ENCODE measurements at regions not wholly inside any gene's neighbourhood (a gene's known extent, or its start where the extent isn't known, plus 50 kb on each side); places are given as distances from the start of the nearest gene placed in this dataset.

DNA sequence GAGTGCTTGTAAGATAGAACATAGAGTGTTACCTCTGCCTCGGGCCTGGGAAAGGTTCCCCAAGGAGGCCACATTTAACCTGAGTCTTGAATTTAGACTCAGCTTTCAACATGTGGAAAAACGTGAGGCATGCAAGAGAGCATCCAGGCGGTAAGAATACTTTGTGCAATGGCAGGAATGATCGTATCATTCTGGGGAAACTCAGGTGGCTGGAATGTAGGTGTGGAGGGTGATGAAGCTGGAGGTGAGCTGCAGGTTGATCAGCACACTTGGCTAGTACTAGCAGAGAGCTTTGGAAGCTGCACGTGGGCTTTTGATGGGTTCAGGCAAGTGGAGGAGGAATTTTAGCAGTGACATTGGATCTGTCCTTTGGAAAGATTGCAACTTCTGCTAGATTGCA lies 270.3 kb upstream of the RAG2 start:
- no peak overlapping the region for H3K27ac ChIP-seq (ENCODE audit: low read depth, low read length)
- H3K27me3 ChIP-seq (ENCODE audit: control insufficient read depth, insufficient read depth, low read length), result no peaks in the 10 kb centered on the region
- no peaks in the 10 kb centered on the region for H3K4me1 ChIP-seq (ENCODE audit: control insufficient read depth, insufficient read depth, low read length)
- no peak overlapping the region for H3K4me3 ChIP-seq (ENCODE audit: low read length)
- no peak overlapping the region for H3K9ac ChIP-seq (ENCODE audit: low read length)
- H3K36me3 ChIP-seq (ENCODE audit: control insufficient read depth, insufficient read depth, low read length), result no peaks in the 10 kb centered on the region

- Histone ChIP-seq H3K9ac (ENCODE audit: low read length) (no peak overlapping the region), H3K27me3 (ENCODE audit: control insufficient read depth, insufficient read depth, low read length) (no peaks in the 10 kb centered on the region), H3K4me1 (ENCODE audit: control insufficient read depth, insufficient read depth, low read length) (no peaks in the 10 kb centered on the region), H3K27ac (ENCODE audit: low read depth, low read length) (no peak overlapping the region), H3K4me3 (ENCODE audit: low read length) (no peak overlapping the region), H3K36me3 (ENCODE audit: control insufficient read depth, insufficient read depth, low read length) (no peaks in the 10 kb centered on the region)
Observed at GRCh38 chr11:36865846-36866245, 267.8 kb upstream of the RAG2 start.

DNA sequence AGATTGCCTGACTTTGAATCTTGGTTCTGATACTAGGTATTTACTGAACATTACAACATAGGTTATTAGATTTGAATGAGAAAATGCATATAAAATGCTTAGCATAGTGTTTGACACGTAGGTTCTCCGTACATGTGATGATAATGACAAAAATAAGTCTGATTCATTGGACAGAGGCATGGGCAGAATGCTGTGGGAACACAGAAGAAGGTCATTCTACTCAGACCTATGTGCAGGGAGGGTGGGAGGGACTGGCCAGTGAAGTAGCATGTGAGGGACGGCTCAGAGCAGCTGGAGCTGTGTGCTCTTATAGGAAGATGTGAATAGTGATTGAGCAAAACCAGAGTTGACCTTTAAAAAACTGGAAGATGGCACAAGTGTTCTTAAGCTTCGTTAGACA lies 256.8 kb upstream of the RAG2 start:
- Histone ChIP-seq H3K27me3 (ENCODE audit: control insufficient read depth, insufficient read depth, low read length) (no peaks in the 10 kb centered on the region), H3K36me3 (ENCODE audit: control insufficient read depth, insufficient read depth, low read length) (no peaks in the 10 kb centered on the region), H3K4me3 (ENCODE audit: low read length) (no peak overlapping the region), H3K27ac (ENCODE audit: low read depth, low read length) (no peak overlapping the region), H3K9ac (ENCODE audit: low read length) (no peak overlapping the region), H3K4me1 (ENCODE audit: control insufficient read depth, insufficient read depth, low read length) (no peaks in the 10 kb centered on the region)

DNA sequence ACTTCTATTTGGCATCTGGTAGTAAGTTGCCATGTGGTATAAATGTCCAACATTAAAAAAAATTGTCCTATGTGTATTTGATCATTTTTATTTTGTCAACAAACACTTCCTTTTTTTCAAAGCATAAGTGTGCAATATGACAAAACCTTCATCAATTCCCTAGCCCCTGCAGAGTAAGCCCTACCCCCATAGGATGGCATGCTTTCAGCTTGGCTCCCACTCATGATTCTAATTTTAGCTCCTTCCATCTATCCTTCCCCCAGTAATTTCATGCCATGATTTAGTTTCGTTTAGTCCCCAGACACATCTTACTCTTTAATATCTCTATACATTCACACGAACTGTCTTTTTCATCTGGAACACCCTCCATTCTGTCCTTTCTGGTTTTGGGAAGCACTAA lies 250.6 kb upstream of the RAG2 start:
- no peaks in the 10 kb centered on the region for H3K27me3 ChIP-seq (ENCODE audit: control insufficient read depth, insufficient read depth, low read length)
- H3K4me3 ChIP-seq (ENCODE audit: low read length), result no peak overlapping the region
- no peak overlapping the region for H3K27ac ChIP-seq (ENCODE audit: low read depth, low read length)
- H3K4me1 ChIP-seq (ENCODE audit: control insufficient read depth, insufficient read depth, low read length), result no peaks in the 10 kb centered on the region
- no peaks in the 10 kb centered on the region for H3K36me3 ChIP-seq (ENCODE audit: control insufficient read depth, insufficient read depth, low read length)
- H3K9ac ChIP-seq (ENCODE audit: low read length), result no peak overlapping the region

GRCh38 chr11:36840378-36840777 lies 242.3 kb upstream of the RAG2 start:
- no peaks in the 10 kb centered on the region for H3K27me3 ChIP-seq (ENCODE audit: control insufficient read depth, insufficient read depth, low read length)
- no peak overlapping the region for H3K9ac ChIP-seq (ENCODE audit: low read length)
- H3K36me3 ChIP-seq (ENCODE audit: control insufficient read depth, insufficient read depth, low read length), result no peaks in the 10 kb centered on the region
- H3K27ac ChIP-seq (ENCODE audit: low read depth, low read length), result no peak overlapping the region
- no peak overlapping the region for H3K4me3 ChIP-seq (ENCODE audit: low read length)
- no peaks in the 10 kb centered on the region for H3K4me1 ChIP-seq (ENCODE audit: control insufficient read depth, insufficient read depth, low read length)

DNA sequence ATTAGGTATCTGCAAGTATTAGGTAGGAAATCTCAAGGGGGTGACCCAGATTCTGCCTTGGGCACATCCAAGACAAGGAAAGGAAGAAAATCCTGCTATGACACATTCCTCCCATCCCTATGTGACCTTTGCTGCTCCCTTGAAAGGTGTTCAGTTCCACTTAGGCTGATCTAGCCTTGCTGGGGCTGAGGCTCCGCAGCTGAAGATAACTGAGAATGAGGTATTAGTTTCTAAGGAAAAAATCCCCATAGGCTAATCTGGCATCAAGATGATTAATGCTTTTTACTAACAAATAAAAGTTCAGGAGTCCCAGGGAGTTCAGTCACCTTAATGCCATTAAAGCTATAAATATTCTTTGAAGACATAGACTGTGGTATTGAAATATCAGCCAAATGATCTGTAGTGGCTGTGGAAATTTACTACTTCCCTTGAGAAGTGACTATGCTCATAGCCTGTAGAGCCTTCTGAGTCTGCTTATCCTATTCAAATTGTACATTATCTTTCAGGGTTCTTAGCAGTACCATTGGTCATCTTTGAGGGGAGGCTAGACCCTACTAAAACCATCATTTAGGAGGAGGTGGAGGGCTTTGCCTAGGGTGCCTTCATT lies 239.9 kb upstream of the RAG2 start:
- no peak overlapping the region for H3K4me3 ChIP-seq (ENCODE audit: low read length)
- no peak overlapping the region for H3K9ac ChIP-seq (ENCODE audit: low read length)
- no peaks in the 10 kb centered on the region for H3K4me1 ChIP-seq (ENCODE audit: control insufficient read depth, insufficient read depth, low read length)
- H3K27me3 ChIP-seq (ENCODE audit: control insufficient read depth, insufficient read depth, low read length), result no peaks in the 10 kb centered on the region
- no peaks in the 10 kb centered on the region for H3K36me3 ChIP-seq (ENCODE audit: control insufficient read depth, insufficient read depth, low read length)
- no peak overlapping the region for H3K27ac ChIP-seq (ENCODE audit: low read depth, low read length)

DNA sequence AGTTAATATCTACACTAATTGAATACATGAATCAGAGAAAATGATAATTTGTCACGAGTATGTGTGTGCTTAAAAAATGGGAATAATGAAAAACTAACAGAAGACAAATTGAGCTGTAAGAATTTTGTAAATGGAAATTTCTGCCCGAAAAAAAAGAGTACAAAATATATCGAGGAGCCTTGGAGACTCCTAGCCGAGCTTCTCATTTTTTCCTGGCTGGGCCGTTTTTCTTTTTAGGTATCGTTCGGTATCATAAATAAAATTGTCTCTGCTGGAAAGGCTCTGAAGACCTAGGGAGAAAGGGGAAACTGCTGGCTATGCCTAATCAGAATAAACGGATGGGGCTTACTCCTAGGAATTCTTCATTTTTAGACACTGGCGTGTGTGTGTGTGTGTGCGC lies 227.2 kb upstream of the RAG2 start:
- H3K36me3 ChIP-seq (ENCODE audit: control insufficient read depth, insufficient read depth, low read length), result no peaks in the 10 kb centered on the region
- no peak overlapping the region for H3K9ac ChIP-seq (ENCODE audit: low read length)
- no peak overlapping the region for H3K4me3 ChIP-seq (ENCODE audit: low read length)
- no peak overlapping the region for H3K27ac ChIP-seq (ENCODE audit: low read depth, low read length)
- no peaks in the 10 kb centered on the region for H3K4me1 ChIP-seq (ENCODE audit: control insufficient read depth, insufficient read depth, low read length)
- no peaks in the 10 kb centered on the region for H3K27me3 ChIP-seq (ENCODE audit: control insufficient read depth, insufficient read depth, low read length)

DNA sequence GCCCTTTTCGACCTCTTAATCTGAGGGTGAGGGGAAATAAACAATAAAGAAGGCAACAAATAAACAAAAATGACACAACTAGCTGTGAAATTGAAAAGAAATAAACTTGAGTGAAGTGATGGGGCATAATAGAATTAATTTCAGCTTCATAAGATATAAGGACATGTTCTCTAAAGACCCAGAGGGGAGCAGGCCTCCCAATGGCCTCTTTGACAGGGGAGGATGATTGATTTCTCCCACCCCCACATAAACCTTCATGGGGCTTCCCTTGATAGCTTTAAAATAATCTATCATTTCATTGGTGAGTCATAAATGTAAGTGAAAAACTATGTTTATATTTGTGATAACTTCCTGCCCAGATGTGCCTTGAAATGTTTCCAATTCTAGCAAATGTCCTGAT lies 226.3 kb upstream of the RAG2 start:
- Histone ChIP-seq H3K4me3 (ENCODE audit: low read length) (no peak overlapping the region), H3K4me1 (ENCODE audit: control insufficient read depth, insufficient read depth, low read length) (no peaks in the 10 kb centered on the region), H3K27me3 (ENCODE audit: control insufficient read depth, insufficient read depth, low read length) (no peaks in the 10 kb centered on the region), H3K9ac (ENCODE audit: low read length) (no peak overlapping the region), H3K36me3 (ENCODE audit: control insufficient read depth, insufficient read depth, low read length) (no peaks in the 10 kb centered on the region), H3K27ac (ENCODE audit: low read depth, low read length) (no peak overlapping the region)

- H3K4me3 ChIP-seq (ENCODE audit: low read length), result no peak overlapping the region
- H3K4me1 ChIP-seq (ENCODE audit: control insufficient read depth, insufficient read depth, low read length), result no peaks in the 10 kb centered on the region
- H3K36me3 ChIP-seq (ENCODE audit: control insufficient read depth, insufficient read depth, low read length), result no peaks in the 10 kb centered on the region
- H3K27ac ChIP-seq (ENCODE audit: low read depth, low read length), result no peak overlapping the region
- no peaks in the 10 kb centered on the region for H3K27me3 ChIP-seq (ENCODE audit: control insufficient read depth, insufficient read depth, low read length)
- no peak overlapping the region for H3K9ac ChIP-seq (ENCODE audit: low read length)
Observed at GRCh38 chr11:36822829-36823228, 224.8 kb upstream of the RAG2 start.

GRCh38 chr11:36818410-36818809 lies 220.4 kb upstream of the RAG2 start:
- Histone ChIP-seq H3K27me3 (ENCODE audit: control insufficient read depth, insufficient read depth, low read length) (no peaks in the 10 kb centered on the region), H3K4me1 (ENCODE audit: control insufficient read depth, insufficient read depth, low read length) (no peaks in the 10 kb centered on the region)

DNA sequence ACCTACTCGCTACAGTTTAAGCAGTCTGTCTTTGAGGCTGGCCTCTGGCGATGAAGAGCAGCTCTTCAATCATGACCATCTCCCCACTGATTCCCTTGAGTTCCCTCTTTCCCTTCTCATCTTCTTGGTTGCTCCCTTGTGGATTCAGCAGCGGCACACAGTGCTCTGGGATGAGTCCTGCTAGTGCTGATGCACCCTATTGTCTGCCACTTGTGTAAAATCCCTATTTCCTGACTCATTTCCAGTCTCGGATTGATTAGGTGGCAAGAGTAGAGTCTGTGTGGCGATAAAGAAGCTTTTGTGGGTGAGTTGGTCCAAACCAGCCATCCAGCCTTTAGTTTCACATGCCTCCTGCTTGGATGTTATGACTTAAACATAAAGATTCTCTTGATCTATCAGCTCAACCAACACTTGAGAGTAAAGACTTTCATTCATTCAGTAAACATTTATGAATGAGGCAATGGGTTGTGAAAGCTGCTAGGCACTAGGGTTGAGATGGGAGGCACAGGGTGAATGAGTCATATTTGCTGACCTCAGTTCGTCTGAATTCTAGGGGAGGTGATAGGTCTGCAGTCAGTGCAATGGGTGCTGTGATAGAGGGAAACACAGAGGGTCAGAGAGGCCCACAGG lies 219.4 kb upstream of the RAG2 start:
- H3K36me3 ChIP-seq (ENCODE audit: control insufficient read depth, insufficient read depth, low read length), result no peaks in the 10 kb centered on the region
- H3K4me1 ChIP-seq (ENCODE audit: control insufficient read depth, insufficient read depth, low read length), result no peaks in the 10 kb centered on the region
- H3K9ac ChIP-seq (ENCODE audit: low read length), result no peak overlapping the region
- H3K4me3 ChIP-seq (ENCODE audit: low read length), result no peak overlapping the region
- no peaks in the 10 kb centered on the region for H3K27me3 ChIP-seq (ENCODE audit: control insufficient read depth, insufficient read depth, low read length)
- no peak overlapping the region for H3K27ac ChIP-seq (ENCODE audit: low read depth, low read length)

More at GRCh38 chr11:36818410-36818809, 220.4 kb upstream of the RAG2 start:
- Histone ChIP-seq H3K9ac (ENCODE audit: low read length) (no peak overlapping the region), H3K4me3 (ENCODE audit: low read length) (no peak overlapping the region), H3K27ac (ENCODE audit: low read depth, low read length) (no peak overlapping the region), H3K36me3 (ENCODE audit: control insufficient read depth, insufficient read depth, low read length) (no peaks in the 10 kb centered on the region)

DNA sequence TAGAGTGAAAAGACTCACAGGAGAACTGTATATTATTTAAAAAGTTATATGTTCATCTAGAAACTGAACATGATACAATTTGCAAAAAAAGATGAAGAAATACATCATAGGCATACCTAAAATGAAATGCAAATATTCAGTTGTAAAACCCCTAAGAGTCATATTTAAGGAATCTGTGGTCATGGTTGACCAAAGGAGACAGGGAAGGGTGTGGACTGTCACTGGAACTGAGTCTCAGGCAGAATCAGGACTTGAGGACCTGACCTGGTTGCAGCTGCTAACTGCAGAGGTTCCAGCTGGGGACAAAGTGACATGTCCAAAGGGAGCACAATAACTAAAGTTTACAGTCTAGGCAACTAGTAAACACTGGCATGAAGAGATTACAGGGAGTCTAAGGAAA lies 211.3 kb upstream of the RAG2 start:
- Histone ChIP-seq H3K9ac (ENCODE audit: low read length) (no peak overlapping the region), H3K27ac (ENCODE audit: low read depth, low read length) (no peak overlapping the region), H3K36me3 (ENCODE audit: control insufficient read depth, insufficient read depth, low read length) (no peaks in the 10 kb centered on the region), H3K4me3 (ENCODE audit: low read length) (no peak overlapping the region), H3K27me3 (ENCODE audit: control insufficient read depth, insufficient read depth, low read length) (no peaks in the 10 kb centered on the region), H3K4me1 (ENCODE audit: control insufficient read depth, insufficient read depth, low read length) (no peaks in the 10 kb centered on the region)

- Histone ChIP-seq H3K27ac (ENCODE audit: low read depth, low read length) (no peak overlapping the region), H3K4me3 (ENCODE audit: low read length) (no peak overlapping the region), H3K27me3 (ENCODE audit: control insufficient read depth, insufficient read depth, low read length) (no peaks in the 10 kb centered on the region), H3K36me3 (ENCODE audit: control insufficient read depth, insufficient read depth, low read length) (no peaks in the 10 kb centered on the region), H3K4me1 (ENCODE audit: control insufficient read depth, insufficient read depth, low read length) (no peaks in the 10 kb centered on the region), H3K9ac (ENCODE audit: low read length) (no peak overlapping the region)
Observed at GRCh38 chr11:36807871-36808270, 209.8 kb upstream of the RAG2 start.
